ENCODE measurements at regions not wholly inside any gene's neighbourhood (a gene's known extent, or its start where the extent isn't known, plus 50 kb on each side); places are given as distances from the start of the nearest gene placed in this dataset.

DNA sequence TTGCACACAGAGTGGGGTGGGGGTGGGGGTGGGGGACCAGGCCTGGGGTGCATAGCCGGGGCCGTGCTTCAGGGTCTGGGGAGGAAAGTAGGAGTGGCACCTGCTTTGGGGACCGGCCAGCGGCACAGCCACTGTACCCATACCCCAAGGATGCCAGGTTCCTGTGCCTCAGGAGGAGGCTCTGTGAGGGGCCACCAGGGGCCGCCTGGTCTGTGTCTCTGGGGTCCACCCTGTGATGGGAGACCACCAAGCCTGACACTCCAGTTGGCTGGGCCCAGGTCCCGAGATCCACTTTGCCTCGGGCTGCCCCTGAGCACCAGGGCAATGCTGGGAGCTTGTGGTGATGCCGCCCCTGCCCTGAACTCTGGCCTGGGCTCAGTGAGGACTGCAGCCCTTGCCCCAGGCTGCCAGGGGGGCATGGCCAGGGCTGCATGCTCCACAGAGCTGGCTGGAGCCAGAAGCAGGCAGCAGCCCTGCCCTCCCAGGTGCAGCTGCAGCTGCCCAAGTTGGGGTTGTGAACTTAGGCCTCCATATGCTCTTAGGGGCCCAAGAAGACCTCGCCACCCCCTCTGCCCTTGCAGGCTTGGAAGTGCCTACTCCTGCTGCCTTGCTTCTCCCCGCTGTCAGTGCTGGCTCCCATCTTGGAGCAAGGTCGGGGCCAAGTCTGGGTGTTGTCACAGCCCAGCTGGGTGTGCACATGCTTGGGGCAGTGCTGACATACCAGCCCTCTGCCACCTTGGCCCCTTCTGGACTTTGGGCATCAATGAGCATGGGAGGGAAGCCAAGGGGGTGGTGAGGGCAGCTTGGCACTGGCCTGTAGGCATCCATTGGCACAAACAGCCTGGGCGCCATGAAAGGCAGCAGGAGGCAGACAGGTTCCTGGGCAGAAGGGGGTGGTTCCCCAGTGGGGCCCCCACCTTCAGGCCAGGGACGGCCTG is 123.3 kb upstream of the THY1 start:
- no peak for DNase-seq

DNA sequence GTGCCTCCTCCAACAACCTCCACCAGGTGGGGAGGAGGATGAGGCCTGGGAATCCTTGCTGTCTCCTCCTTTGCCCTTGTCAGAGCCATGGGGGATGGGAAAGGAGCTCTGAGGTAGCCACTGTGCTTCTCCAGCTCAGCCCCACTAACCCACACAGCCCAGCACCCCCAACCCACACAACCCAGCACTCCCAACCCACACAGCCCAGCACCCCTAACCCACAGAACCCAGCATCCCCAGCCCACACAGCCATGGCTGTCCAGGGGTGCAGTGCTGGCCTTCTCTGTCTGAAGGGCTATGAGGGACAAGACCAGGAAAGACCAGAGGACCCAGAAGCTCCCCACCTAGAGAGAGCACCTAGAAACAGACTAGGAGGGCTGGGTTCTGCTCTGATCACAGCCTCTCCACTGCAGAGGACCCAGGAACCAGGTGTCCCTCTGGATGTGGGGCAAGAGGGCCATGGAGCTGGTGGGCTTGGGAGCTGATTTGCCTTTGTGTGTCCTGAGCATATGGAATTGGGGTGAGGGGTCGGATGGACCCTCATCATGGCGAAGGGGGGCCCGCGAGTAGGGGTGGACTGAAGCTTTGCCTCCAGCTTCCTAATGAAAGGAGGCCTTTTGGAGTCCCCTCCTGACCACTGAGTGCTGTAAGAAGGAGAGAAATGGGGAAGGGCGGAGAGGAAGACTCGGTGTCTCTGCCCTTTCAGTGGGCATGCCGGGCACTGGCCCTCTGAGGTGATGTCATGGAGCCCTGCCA is 117.6 kb upstream of the THY1 start:
- no peak for DNase-seq

DNA sequence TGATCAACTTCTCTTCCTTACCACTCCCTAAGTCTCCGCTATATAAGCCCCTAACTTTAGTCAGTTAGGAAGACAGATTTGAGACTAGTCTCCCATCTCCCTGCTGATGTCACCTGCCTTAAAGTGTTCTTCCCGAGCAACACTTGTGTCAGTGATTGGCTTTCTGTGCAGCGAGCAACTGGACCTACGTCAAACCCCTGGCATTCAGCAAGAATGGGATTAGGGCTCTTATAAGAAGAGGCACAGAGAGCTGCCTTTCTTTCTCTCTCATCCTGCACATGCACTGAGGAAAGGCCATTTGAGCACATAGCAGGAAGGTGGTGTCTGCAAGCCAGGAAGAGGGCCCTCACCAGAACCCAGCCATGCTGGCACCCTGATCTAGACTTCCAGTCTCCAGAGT is 116.6 kb upstream of the THY1 start:
- no peak for DNase-seq

DNA sequence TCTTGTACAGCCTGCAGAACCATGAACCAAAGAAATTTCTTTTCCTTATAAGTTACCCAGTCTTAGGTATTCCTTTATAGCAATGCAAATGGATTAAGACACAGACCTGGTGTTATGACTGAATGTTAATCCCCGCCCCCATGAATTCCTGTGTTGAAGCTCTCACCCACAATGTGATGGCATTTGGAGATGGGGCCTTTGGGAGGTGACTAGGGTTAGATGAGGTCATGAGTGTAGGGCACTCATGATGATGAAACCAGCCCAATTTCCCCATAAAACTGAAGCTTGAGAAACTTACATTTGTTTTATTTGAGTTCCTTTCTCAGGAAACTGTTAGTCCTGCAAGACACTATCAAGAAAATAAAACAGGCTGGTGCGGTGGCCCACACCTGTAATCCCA is 115.8 kb upstream of the THY1 start:
- DNase-seq = peak; percentile 21

DNA sequence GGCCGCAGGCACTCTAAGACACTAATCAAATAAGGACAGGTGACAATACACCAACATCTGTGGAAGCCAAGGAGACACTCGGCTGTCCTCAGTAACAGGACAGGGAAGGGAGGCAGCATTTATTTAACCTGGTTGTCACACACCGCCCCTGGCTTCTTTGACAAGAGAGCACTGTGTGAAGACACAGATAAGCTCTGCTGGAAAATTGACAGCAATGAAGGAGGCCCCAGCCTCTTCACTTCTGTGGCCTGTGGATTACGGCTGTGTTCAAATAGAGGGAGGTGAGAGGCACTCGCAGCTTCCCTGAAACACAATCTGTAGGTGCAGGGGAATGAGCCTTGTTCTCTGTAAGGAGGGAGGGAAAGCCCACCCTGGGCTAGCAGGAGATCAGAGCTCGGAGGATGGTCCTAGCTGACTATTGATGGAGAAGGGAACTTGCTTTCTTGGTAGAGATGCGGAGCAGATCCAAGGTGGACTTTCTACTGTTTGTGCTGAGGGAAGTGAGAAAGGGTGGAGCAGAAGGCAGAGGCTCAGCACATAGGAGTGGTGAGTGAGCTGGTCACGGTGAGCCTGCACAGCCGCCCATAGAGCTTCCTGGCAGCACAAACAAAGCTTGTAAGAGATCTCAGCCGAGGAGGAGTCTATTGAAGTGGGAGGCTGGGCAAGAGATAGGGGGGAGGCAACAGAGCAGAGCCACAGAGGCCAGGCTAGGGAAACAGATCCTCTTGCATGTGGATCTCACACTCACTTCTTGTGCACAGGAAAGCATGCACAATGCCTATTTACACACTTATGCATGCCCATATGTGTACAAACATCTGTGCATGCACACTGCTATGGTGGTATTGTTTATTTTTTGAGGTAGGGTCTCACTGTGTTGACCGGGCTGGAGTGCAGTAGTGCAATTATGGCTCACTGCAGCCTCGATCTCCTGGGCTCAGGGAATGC is 114.6 kb upstream of the THY1 start:
- DNase-seq = no peak

DNA sequence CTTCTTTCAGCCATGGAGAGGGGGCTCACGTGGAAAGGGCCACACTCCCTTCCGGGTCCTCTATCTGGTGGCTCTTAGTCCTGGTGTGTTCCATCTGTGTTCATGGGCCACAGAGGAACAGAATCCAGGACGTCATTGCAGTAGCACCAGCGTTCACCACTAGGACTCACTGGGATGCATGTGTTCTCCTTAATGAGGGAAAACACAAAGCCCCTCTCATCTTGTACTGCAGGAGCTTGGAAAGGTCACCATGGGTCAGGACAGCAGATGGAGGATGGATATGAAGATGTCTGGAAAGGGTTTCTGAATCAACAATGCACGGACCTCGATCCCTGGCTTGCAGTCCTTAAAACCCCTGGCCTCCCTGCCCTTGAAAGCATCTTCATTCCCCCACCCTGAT is 113.8 kb upstream of the THY1 start:
- DNase-seq = no peak

DNA sequence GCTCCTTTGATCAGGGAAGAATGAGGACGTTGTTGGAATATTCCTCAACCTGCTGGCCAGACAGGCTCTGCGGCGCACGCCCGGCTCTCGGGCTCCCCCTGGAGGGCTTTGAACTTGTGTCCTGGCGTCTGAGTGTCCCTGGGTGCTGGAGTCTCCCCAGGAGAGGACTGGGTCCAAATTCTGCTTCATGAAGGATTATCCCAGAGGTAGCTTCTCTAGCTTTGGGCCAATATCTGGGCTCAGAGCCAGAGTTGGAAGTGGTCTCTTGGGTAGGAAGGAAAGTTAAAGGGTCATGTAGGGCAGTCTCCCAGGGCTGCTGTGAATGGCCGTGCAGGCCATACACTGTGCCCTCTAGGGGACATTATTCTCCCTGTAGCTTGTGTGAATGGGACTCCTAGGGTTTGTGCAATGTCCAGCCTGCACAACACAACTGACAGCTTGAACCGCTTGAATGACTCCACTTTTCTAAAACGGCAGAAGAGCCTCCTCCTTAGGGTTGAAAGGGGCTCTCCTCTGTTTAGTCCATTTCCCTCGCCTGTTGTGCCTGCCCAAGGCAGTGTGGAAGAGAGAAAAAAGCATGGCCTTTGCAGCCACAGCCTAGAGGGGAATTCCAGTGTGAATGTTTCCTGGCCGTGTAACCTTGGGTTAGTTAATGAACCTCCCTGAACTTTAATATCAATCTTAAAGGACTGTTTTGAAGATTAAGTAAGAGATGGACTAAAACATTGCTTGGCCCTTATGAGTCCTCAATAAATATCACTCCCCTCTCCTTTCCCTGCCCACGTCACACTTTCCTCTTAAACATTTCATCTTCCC is 111.2 kb upstream of the THY1 start:
- peak; percentile 52 for DNase-seq

DNA sequence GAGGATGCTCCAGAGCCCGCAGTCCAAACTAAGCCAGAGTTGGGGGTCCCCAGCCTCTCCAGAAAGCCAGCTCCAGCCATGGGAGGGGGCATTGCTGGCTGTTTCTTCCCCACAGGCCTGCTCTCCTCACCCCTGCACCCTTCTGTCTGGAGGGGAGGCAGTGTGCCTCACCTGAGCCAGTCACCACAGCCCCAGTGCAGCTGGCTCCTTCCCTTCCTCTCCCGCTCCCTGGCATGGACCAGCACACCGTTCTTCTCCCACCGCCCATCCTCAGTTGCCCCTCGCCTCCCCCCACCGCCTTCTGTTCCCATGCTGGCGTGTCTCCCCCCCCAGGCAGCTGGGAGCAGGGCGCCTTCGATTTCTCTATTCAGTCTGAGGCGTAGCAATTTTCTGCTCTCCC is 110.5 kb upstream of the THY1 start:
- DNase-seq = no peak

DNA sequence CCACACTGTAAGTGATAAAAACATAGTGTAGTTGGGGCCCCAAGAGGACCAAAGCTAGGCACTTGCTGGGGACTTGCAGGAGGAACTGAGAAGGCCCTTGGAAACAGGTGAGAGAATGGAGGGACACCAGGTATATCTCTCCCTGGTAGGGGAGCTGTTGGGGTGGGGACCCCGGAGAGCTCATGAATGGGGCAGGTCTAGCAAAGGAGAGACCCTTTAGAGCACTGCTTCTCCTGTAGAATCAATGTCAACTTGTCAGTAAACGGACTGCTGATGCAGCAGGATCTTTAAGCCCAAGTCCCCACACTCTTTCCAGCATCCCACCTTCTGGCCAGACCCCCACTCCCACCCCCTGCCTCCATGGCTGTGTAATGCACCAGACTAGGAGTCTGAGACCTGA is 109.6 kb upstream of the THY1 start:
- DNase-seq = no peak

DNA sequence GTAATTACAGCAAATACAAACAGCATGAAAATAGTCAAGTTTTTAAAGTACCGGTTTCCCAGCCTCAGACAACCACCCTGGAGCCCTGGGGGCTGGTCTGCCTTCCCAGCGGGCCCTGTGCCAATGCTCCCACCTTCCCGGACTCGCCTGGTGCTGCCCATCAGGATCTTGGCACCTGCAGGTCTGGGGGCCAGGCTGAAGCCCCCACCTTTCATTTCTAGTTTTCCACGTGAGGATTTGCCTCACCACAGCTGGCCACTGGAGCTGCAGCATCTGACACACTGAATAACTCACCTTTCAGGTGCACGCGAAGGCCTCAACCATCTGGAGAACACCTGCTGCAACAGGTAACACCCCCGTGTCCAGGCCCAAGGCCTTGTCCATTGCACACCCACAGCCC is 108.7 kb upstream of the THY1 start:
- no peak for DNase-seq

DNA sequence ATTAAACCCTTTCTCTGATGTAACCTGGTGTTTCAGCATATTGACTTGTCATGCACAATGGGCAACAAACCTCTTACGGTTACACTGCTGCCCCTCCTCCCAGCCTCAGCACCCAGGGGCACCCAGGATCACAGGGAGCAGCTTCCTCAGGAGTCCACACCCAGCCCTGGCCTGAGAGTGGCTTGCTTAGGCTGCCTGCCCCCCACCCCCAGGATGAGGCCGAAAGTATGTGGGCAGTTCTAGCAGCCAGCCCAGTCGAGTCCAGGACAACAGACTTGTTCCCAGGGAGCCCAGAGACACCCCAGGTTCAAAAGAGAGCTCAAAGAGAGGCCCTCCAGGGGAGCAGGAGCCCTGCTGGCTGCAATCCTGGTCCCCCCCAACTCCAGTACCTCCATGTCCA is 108.1 kb upstream of the THY1 start:
- DNase-seq = no peak

DNA sequence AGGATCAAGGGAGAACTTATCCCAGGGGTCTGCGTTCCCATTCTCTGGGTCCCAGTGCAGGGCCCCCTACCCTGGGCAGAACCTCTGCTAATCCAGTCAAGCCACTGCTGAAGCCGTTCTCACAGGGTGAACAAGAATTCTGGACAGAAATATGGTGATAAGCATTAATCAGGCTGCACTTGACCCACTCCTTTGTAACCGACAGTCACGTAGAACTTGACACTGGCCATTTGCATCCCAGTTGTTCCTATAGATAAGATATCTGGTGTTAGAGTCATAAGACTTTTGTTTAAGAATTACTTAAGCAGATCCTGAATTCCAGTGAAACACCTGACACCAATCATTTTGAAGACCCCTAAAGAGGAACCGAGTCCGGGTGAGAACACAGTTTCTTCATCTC is 107.5 kb upstream of the THY1 start:
- DNase-seq = no peak

DNA sequence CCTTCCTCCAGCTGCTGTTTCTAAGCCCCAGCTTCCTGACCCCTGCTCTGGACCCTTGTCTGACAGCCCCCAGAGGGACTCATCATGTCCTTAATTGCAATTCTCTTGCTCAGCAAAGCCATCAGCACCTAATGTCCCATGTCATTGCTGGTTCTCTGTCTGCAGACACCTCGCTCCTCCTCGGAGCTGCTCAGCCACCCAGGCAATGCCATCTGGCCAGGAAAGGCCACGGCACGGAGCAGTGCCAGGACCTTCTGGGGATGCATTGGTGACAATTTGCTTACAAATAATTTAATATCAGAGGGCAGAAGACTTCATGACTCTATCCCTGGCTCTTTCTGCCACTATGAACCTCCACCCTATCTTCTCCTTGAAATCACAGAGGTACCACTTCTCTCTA is 107.0 kb upstream of the THY1 start:
- DNase-seq = no peak

DNA sequence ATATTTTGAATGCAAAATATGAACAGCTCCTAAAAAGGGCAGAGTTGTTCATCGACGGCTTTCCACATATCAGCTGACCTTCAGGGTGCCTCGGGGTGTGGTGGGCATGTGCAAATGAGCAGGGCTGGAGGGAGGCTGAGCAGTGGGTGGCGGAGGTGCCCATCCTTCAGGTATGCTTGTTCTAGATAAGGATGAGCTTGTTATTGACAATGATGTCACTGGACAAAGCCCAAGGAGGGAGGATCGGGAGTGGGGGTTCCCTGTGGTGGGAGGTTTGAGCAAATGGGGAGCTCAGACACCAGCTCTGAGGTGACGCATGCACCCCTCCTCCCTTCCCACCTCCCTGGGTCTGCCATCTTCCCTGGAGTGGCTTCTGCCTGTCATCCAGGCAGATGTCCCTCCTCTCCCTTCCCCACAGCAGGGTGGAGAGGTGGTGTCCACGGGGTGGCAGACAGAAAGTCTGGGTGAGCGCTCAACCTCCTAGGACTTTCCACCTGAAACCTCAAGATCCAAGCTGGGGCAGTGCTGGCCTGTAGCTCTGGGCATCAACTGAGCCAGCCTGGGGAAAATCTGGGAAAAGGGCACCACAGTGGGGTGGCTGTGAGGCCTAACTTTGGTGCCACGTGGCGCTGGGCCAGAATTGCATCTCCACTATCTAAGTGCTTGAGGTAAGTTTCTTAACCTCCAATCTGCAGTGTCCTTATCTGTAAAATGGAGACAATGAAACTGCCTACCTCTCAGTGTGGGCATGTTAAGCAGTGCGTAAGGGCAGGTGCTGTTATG is 106.3 kb upstream of the THY1 start:
- DNase-seq = no peak

DNA sequence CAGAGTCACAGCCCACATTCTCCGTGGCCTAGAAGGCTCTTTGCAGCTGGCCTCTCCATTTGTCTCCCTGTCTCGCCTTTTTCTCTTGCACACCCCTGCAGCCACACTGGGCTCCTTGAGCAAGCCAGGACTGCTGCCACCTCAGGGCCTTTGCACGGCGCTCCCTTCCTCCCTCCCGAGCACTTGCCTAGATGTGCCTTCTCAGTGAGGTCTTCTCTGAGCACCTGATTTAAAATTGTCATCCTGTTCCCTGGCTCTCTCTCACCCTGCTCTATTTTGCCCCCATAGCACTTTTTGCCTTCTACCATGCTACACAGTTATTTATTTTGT is 102.9 kb upstream of the THY1 start:
- DNase-seq = no peak

DNA sequence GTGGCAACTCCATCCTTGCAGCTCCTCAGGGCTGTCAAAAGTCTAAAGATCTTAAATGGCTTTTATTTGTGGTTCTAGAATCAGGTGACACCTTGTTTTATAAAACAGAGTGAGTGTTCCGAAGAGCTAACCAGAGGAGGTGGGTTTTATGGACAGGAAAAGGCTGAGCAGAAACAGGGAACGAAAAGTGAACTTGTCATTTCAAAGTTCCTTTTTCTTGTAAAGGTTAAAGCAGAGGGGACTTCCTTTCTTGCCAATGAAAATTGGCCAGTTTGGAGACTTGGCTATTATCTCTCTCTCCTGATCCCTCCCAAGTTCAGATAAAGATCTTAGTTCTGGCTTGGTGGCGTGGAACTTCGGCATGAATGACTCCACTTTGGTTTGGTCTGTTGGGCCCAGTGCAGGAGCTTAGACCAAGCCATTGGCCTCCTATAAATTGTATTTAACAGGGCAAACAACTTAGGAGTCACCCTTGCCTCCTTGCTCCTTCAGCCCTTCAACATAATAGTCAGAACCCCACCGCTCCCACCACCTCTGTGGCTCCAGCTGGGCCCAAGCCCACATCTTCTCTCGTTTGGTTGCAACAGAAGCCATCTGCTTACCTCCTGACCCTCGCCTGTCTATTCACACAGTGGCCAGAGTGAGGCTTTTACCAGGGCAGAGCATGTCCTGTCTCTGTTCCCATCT is 102.4 kb upstream of the THY1 start:
- no peak for DNase-seq

DNA sequence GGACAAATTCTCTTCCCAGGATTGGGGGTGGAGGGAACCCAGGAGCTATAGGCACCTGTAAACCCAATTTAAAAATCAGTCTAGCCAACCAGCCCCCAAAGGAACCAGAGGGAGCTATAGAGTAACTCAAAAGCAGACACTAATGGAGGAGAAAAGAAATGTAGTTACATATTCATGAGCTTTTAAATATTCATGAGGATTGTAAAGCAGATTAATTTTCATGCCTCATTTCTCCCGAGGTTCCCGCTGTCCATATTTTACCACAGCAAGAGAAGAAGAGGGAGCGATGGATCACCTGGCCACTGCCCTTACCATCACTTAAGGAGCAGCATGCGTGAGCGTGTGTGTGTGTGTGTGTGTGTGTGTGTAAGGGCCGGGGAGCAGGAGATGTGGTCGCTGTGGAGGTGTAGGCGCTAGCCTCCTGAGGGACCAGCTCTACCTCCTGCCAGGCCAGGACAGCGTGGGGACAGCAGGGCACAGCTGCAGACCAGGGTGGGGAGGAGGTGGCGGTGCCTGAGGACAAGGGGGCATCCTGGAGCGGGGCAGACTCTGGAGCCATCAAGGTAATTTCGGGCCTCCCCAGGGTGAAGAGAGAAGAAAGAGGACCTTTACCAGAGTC is 100.7 kb upstream of the THY1 start:
- no peak for DNase-seq

DNA sequence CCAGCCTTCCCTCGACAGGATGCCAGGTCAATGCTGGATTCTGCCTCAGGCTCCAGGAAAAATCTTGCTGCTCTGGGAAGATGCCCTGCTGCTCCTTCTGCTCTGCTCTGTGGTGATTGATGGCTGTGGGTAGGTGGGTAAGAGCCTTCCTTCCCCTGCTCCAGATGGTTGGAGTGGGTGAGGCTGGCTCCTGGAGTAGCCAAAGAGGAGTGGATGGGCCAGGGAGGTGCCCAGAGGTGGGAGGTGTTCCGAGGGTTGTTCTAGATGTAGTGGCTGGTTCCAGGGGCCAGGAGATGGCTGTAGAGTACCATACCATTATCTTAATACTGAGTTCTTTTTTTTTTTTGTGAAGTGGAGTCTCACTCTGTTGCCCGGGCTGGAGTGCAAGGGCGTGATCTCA is 99.6 kb upstream of the THY1 start:
- DNase-seq = no peak

DNA sequence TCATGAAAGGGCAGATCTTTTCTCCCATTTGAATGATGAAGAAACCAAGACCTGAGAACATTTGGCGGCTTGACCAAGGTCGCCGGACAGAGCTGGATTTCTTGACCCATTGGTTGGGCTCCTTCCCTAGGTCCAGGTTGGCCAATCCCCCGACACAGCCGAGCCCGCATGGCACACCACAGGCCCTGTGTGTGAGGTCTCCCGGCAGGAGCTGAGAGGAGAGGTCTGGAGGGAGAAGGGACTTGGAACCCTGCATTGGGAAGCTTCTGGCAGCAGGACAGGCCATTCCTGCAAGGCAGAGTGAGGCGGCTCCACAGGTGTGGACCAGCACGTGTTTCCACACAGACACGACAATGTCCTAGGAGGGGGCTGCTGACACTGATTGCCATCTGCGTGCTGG is 98.6 kb upstream of the THY1 start:
- no peak for DNase-seq

DNA sequence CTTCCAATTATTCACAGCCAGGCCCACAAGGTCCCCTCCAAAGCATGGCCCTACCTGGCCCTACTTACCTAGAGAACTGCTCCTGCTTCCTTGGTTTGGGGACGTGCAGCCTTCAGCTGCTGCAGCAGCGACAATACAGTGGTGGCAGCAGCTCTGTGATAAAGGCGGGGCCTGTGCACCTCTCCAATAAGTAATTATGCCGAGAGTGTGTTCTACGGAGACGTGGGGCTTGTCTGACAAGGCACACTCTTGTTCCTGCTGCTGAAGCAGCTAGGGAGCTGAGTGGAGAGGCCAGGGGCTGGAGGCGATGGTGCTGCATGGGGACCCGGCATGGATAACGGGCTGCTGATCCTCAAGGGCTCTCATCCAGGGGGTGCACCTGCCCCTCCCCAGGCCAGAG is 98.0 kb upstream of the THY1 start:
- no peak for DNase-seq

DNA sequence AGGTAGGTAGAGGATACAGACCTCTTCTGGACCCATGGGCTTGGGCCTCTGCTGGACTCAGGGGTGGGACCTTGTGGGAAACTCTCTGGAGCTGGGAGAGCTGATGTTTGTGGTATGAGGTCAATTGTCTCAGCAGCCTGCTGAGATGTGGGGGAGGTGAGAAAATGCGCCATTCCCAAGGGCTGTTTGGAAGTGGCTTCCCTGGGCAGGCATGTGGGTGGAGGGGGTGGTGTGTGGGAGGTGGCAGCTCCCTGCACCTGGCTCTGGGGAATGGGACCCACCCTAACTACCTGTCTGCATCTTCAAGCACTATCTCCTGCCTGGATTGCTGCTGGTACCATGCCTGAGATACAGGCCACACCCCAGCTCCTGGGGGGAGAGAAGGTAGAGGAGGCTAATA is 97.4 kb upstream of the THY1 start:
- DNase-seq = no peak

All from fibroblast of skin of right biceps (primary cell).